HG02970 (cell line): ENCODE measurements at regions not wholly inside any gene's neighbourhood (a gene's known extent, or its start where the extent isn't known, plus 50 kb on each side); places are given as distances from the start of the nearest gene placed in this dataset.

Source experiments
- ATAC-seq: cut with Tn5 transposase; IDR thresholded peaks from one replicate; pipeline ENCODE4 v1.9.1; 2021; ENCODE audit warnings: mild to moderate bottlenecking, moderate library complexity, moderate number of reproducible peaks; ENCODE audit not compliant: unreplicated experiment, low FRiP score

GRCh38 chr6:169944415-169944814, 193.0 kb downstream of the ERMARD start:
- ATAC-seq, result no peak

- no peak for ATAC-seq
Measured at GRCh38 chr6:169944061-169944337, 192.6 kb downstream of the ERMARD start.

GRCh38 chr6:169943241-169944060, 192.0 kb downstream of the ERMARD start:
- ATAC-seq, result no peak

GRCh38 chr6:169942173-169942572, 190.8 kb downstream of the ERMARD start:
- ATAC-seq, result no peak

GRCh38 chr6:169940481-169941271, 189.3 kb downstream of the ERMARD start:
- ATAC-seq, result no peak

- no peak for ATAC-seq
Measured at GRCh38 chr6:169939554-169940164, 188.2 kb downstream of the ERMARD start.

- no peak for ATAC-seq
Measured at GRCh38 chr6:169938731-169939130, 187.3 kb downstream of the ERMARD start.

- no peak for ATAC-seq
Measured at GRCh38 chr6:169938262-169938701, 186.9 kb downstream of the ERMARD start.

- ATAC-seq, result no peak
Measured at GRCh38 chr6:169937389-169938261, 186.2 kb downstream of the ERMARD start.

- no peak for ATAC-seq
Measured at GRCh38 chr6:169936355-169936975, 185.0 kb downstream of the ERMARD start.

- no peak for ATAC-seq
Measured at GRCh38 chr6:169935861-169936260, 184.4 kb downstream of the ERMARD start.

- no peak for ATAC-seq
Measured at GRCh38 chr6:169935348-169935718, 183.9 kb downstream of the ERMARD start.

GRCh38 chr6:169934699-169935347, 183.4 kb downstream of the ERMARD start:
- ATAC-seq, result no peak

- no peak for ATAC-seq
Measured at GRCh38 chr6:169933839-169934698, 182.6 kb downstream of the ERMARD start.

- no peak for ATAC-seq
Measured at GRCh38 chr6:169933251-169933821, 181.9 kb downstream of the ERMARD start.

GRCh38 chr6:169932491-169932890, 181.1 kb downstream of the ERMARD start:
- no peak for ATAC-seq

- no peak for ATAC-seq
Measured at GRCh38 chr6:169931261-169931660, 179.8 kb downstream of the ERMARD start.

- no peak for ATAC-seq
Measured at GRCh38 chr6:169930799-169931198, 179.4 kb downstream of the ERMARD start.
